ENCODE measurements at regions not wholly inside any gene's neighbourhood (a gene's known extent, or its start where the extent isn't known, plus 50 kb on each side); places are given as distances from the start of the nearest gene placed in this dataset.

- no peak for DNase-seq
Observed at GRCh38 chr5:1704266-1704665, 95.4 kb downstream of the MRPL36 start.

- DNase-seq: no peak
Observed at GRCh38 chr5:1703352-1704050, 96.1 kb downstream of the MRPL36 start.

- DNase-seq: no peak
Observed at GRCh38 chr5:1702318-1702717, 97.3 kb downstream of the MRPL36 start.

GRCh38 chr5:1701884-1702283 is 97.8 kb downstream of the MRPL36 start:
- DNase-seq: no peak

- no peak for DNase-seq
Observed at GRCh38 chr5:1701216-1701864, 98.3 kb downstream of the MRPL36 start.

GRCh38 chr5:1699394-1699793 is 100.2 kb downstream of the MRPL36 start:
- no peak for DNase-seq

GRCh38 chr5:1698589-1699316 is 100.9 kb downstream of the MRPL36 start:
- DNase-seq: no peak

GRCh38 chr5:1692381-1692780 is 107.3 kb downstream of the MRPL36 start:
- no peak for DNase-seq

GRCh38 chr5:1687301-1687970 is 112.2 kb downstream of the MRPL36 start:
- DNase-seq: no peak

GRCh38 chr5:1686016-1686802 is 113.4 kb downstream of the MRPL36 start:
- no peak for DNase-seq

- no peak for DNase-seq
Observed at GRCh38 chr5:1685066-1685465, 114.6 kb downstream of the MRPL36 start.

- DNase-seq: no peak
Observed at GRCh38 chr5:1681955-1682354, 117.7 kb downstream of the MRPL36 start.

- DNase-seq: no peak
Observed at GRCh38 chr5:1673042-1673677, 126.5 kb downstream of the MRPL36 start.

GRCh38 chr5:1672396-1672795 is 127.2 kb downstream of the MRPL36 start:
- DNase-seq: no peak

GRCh38 chr5:1671351-1671750 is 128.3 kb downstream of the MRPL36 start:
- DNase-seq: no peak

- DNase-seq: no peak
Observed at GRCh38 chr5:1670351-1670750, 129.3 kb downstream of the MRPL36 start.

- no peak for DNase-seq
Observed at GRCh38 chr5:1669276-1670155, 130.1 kb downstream of the MRPL36 start.

- DNase-seq: peak; percentile 69
Observed at GRCh38 chr5:1668141-1668721, 131.4 kb downstream of the MRPL36 start.

GRCh38 chr5:1667648-1668140 is 131.9 kb downstream of the MRPL36 start:
- DNase-seq: no peak

- peak; percentile 74 for DNase-seq
Observed at GRCh38 chr5:1666812-1667588, 132.6 kb downstream of the MRPL36 start.

Data from NCI-H774 (cell line).